Activated T-cell treated with anti-CD3 and anti-CD28 coated beads for 48 hours (primary cell): ENCODE measurements at regions not wholly inside any gene's neighbourhood (a gene's known extent, or its start where the extent isn't known, plus 50 kb on each side); places are given as distances from the start of the nearest gene placed in this dataset.
"Not testable (repeated sequence)": the region's sequence is repeated elsewhere in the genome, so short reads cannot be mapped to it uniquely, and the experiment has no call there.

Experiments used
- DNase-seq: peaks from one replicate; pipeline ENCODE4 v3.0.0-alpha.2; 2020; ENCODE audit warnings: low read depth

DNA sequence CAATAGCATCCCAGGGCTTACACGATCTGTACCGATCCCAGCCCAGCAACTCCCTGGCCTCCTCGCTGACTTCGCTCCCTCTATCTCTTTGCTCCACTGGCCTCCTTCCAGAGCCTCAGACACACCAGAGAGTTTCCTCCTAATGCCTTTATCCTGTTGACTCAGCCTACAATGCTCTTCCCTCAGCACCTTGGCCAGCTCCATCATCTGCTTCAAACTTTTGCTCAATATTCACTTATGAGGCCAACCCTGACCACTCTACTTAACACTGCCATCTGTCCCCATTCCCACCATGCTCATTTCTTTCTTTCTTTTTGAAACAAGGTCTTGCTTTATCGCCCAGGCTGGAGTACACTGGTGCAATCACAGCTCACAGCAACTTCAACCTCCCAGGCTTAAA is 180.9 kb downstream of the CEP170 start:
- not testable (repeated sequence) for DNase-seq

DNA sequence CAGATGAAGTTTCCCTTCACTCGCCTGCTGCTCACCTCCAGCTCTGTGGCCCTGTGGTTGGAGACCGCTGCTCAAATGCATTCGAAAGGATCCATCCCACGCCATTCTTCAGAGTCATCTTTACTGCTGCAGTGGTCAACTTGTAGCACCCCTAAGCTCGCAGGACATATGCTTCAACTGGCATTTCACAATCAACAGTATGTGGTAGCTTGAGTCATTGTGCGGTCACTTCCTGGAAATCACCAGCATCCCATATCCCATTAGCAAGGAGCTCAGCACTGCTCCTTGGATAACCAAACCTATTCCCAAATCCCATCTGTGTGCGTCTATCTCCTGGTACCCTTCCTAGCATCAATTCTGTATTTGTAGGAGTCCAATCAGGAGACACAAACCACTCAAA is 188.0 kb downstream of the CEP170 start:
- not testable (repeated sequence) for DNase-seq

GRCh38 chr1:243061965-243062364 is 193.1 kb downstream of the CEP170 start:
- DNase-seq, result not testable (repeated sequence)

- not testable (repeated sequence) for DNase-seq
Observed at GRCh38 chr1:243055510-243055909, 199.6 kb downstream of the CEP170 start.

- DNase-seq, result not testable (repeated sequence)
Observed at GRCh38 chr1:243055091-243055490, 200.0 kb downstream of the CEP170 start.

GRCh38 chr1:243054681-243055080 is 200.4 kb downstream of the CEP170 start:
- not testable (repeated sequence) for DNase-seq

DNA sequence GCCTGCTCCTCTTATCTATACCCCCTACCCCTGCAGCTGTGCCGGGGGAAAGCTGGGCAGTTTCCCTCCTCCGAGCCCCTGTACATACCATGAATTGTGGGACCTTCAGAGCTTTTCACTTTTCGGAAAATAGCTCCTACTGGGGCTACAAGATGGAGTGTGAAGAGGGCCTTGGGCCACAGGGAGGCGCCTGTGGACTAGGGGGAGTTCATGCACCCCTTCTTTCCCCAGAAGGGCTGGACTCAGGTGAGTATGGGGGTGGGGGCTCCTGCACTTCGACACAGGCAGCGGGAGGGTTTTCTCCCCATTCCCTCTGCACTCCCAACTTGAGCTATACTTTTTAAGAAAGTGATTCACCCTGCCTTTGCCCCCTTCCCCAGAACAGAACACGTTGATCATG is 202.0 kb downstream of the CEP170 start:
- DNase-seq, result not testable (repeated sequence)

- DNase-seq, result not testable (repeated sequence)
Observed at GRCh38 chr1:243050613-243051012, 204.5 kb downstream of the CEP170 start.

GRCh38 chr1:243049716-243050115 is 205.4 kb downstream of the CEP170 start:
- DNase-seq, result not testable (repeated sequence)

GRCh38 chr1:243021365-243021764 is 233.7 kb downstream of the CEP170 start:
- DNase-seq, result not testable (repeated sequence)

- peak; percentile 12 for DNase-seq
Observed at GRCh38 chr1:243019030-243019635, 235.9 kb downstream of the CEP170 start.

DNA sequence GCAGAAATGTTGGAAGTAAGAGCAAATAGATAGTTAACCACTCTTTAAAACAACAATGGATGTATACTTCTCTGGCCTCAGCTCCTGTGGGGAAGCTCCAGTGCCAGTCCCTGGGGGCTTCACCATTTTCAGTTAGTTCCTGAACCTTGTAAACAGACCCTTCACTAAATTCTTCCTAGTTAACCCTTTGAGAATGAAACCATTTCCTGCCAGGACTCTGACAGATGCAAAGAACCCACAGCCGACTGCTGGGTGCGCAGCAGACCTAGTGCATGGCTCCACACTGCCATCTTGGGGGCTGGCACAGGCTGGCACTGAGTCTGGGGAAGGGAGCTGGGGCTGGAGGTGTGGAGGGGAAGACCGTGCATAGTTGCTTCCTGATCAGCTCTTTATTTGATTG is 244.4 kb downstream of the CEP170 start:
- DNase-seq, result not testable (repeated sequence)

DNA sequence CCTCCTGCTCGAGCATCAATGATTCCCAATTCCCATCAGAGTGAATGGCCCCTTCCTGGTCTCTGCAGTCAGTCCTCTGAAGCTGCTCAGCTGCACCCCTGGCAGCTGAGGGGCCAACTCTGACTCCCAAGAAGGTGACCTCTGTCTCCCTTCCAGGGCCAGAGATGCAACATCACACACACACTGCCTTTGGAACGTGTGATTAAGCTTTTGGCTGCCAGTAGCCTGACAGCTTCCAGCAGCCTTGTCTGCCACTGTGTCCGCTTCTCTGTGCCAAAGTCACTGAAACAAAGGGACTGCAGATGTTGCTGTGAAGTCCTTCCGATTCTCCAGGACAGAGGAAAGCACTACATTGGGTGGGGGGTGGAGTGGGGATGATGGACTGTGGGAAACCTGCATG is 254.1 kb downstream of the CEP170 start:
- not testable (repeated sequence) for DNase-seq

DNA sequence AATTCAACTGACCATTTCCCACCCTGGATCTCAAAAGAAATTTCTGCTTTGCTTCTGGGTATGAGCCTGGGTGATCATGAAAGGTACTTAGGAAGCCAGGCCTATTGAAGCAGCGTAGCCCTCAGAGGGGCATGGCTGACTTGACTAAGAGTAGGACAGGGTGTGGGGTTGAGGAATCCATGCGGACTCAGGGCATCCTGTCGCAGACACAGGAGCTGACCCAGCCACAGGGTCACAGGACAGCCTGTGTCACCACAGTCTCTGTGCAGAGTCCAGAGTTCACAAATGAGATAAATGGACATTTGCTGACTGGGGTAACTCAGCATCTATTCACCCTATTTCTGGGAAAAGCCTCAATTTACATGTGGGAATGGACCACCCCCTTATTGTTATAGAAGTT is 262.3 kb downstream of the CEP170 start:
- not testable (repeated sequence) for DNase-seq

GRCh38 chr1:242985096-242985495 is 270.0 kb downstream of the CEP170 start:
- DNase-seq, result not testable (repeated sequence)

- not testable (repeated sequence) for DNase-seq
Observed at GRCh38 chr1:242973341-242973740, 281.7 kb downstream of the CEP170 start.

DNA sequence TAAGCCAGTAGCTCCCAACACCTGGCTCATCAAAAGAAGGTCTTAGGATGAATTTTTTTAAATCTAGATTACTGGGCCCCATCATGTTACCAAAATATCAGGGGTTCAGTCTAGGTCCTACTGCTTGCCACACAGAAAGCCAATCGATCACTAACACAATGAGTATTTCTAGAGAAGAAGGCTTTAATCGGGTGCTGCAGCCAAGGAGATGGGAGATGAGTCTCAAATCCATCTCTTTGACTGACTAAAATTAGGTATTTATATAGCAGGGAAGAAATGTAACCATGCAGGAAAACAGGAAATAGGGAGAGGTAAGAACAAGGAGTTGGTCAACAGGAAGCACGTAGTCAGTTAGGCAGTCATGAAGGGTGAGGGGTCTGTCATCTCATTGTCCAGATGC is 288.2 kb downstream of the CEP170 start:
- DNase-seq, result no peak

DNA sequence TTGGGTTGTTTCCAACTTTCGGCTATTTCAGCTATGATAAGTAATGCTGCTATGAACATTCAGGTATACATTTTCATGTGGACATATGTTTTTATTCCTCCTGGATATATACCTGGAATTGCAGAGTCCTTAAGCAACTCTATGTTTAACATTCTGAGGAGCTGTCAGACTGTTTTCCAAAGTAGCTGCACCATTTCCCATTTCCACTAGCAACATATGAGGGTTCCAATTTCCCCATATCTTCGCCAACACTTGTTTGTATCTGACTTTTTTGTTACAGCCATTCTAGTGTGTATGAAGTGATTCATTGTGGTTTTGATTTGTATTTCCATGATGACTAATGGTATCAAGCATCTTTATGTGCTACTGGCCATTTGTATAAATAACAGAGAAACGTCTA is 295.7 kb downstream of the CEP170 start:
- not testable (repeated sequence) for DNase-seq

- DNase-seq, result not testable (repeated sequence)
Observed at GRCh38 chr1:242954945-242955344, 300.1 kb downstream of the CEP170 start.

GRCh38 chr1:242946206-242946605 is 308.9 kb downstream of the CEP170 start:
- DNase-seq, result no peak

GRCh38 chr1:242936725-242937124 is 318.4 kb downstream of the CEP170 start:
- not testable (repeated sequence) for DNase-seq

GRCh38 chr1:242924717-242925116 is 330.4 kb downstream of the CEP170 start:
- not testable (repeated sequence) for DNase-seq

GRCh38 chr1:242923603-242924002 is 331.5 kb downstream of the CEP170 start:
- not testable (repeated sequence) for DNase-seq

- not testable (repeated sequence) for DNase-seq
Observed at GRCh38 chr1:242914729-242915128, 340.4 kb downstream of the CEP170 start.
